ENCODE measurements at regions not wholly inside any gene's neighbourhood (a gene's known extent, or its start where the extent isn't known, plus 50 kb on each side); places are given as distances from the start of the nearest gene placed in this dataset.

GRCh38 chr6:153595903-153596302 is 443.1 kb upstream of the OPRM1 start:
- Histone ChIP-seq H2BK120ac (replicated peaks; ENCODE audit: low read depth, low read length) (no peak overlapping the region), H2AK5ac (ENCODE audit: low read depth, low read length) (no peak overlapping the region), H3K27me3 (replicated peaks in 1 of 4; ENCODE audit: control insufficient read depth in 3 of 4, extremely low read depth in 1 of 4, insufficient read depth in 3 of 4, low read length in 3 of 4) (no peaks in the 10 kb centered on the region; a peak in 1 of 7 replicates), H3K23ac (ENCODE audit: insufficient read length) (no peak overlapping the region), H3K9ac (replicated peaks in 1 of 4; ENCODE audit: extremely low read depth in 1 of 4, low read depth in 3 of 4, low read length in 3 of 4) (no peak overlapping the region), H2BK12ac (ENCODE audit: low read depth, low read length) (no peak overlapping the region), H3K9me3 (ENCODE audit: insufficient read depth in 2 of 2, low read depth in 1 of 2, low read length in 1 of 2) (no peaks in the 10 kb centered on the region), H3K14ac (ENCODE audit: insufficient read length) (no peak overlapping the region), H4K20me1 (replicated peaks in 1 of 2; ENCODE audit: control insufficient read depth in 1 of 2, insufficient read depth in 2 of 2, low read length in 2 of 2) (no peaks in the 10 kb centered on the region), H3K23me2 (ENCODE audit: low read depth, low read length) (no peaks in the 10 kb centered on the region), H3K79me2 (ENCODE audit: control insufficient read depth in 1 of 2, insufficient read depth in 2 of 2, low read length in 2 of 2) (no peaks in the 10 kb centered on the region), H4K5ac (ENCODE audit: insufficient read length, low read depth, low read length) (no peak overlapping the region), H3K56ac (replicated peaks; ENCODE audit: insufficient read length, low read depth, low read length) (no peak overlapping the region), H2AFZ (ENCODE audit: low read length) (no peak overlapping the region), H2BK5ac (ENCODE audit: low read depth, low read length) (no peak overlapping the region), H3K4me1 (replicated peaks in 1 of 4; ENCODE audit: control insufficient read depth in 3 of 4, insufficient read depth in 4 of 4, low read length in 3 of 4) (no peaks in the 10 kb centered on the region), H3K18ac (ENCODE audit: extremely low read depth, low read length) (no peak overlapping the region), H2BK20ac (ENCODE audit: low read length) (no peak overlapping the region), H3K79me1 (ENCODE audit: low read depth, low read length) (no peaks in the 10 kb centered on the region), H3K4me3 (ENCODE audit: extremely low read depth in 1 of 4, insufficient read depth in 2 of 4, low read depth in 3 of 4, low read length in 4 of 4) (no peak overlapping the region), H3K4me2 (ENCODE audit: insufficient read depth in 1 of 2, low read depth in 2 of 2, low read length in 2 of 2) (no peak overlapping the region), H3K36me3 (ENCODE audit: control insufficient read depth in 2 of 4, insufficient read depth in 4 of 4, low read length in 3 of 4) (no peaks in the 10 kb centered on the region), H2BK15ac (ENCODE audit: low read length) (no peak overlapping the region), H3K4ac (replicated peaks; ENCODE audit: insufficient read length, low read depth, low read length) (no peak overlapping the region), H4K91ac (replicated peaks; ENCODE audit: insufficient read length, low read length) (no peak overlapping the region), H4K8ac (ENCODE audit: extremely low read depth, insufficient read depth, low read length) (no peak overlapping the region), H3K27ac (ENCODE audit: low read depth, low read length) (no peak overlapping the region)
- no peak for DNase-seq (ENCODE audit: low read depth in 1 of 2, low spot score in 2 of 2)
- WGBS, 2 experiments (ENCODE audit: extremely low coverage in 1 of 2, insufficient coverage in 1 of 2, insufficient read length in 1 of 2, insufficient replicate concordance in 2 of 2, low coverage in 1 of 2, low lambda C conversion rate in 2 of 2, missing lambda C conversion rate in 1 of 2) = 93% methylated on average over 2 of the region's 2 CpGs; no CpG with 5 or more reads in 1 of the 2 experiments
- ChIA-PET POLR2A (ENCODE audit: partially characterized antibody) (no interaction called here), CTCF (ENCODE audit: partially characterized antibody) (no interaction called here)
- FAIRE-seq = no peak
- TF ChIP-seq CHD7 (IDR thresholded peaks at IDR 0.05; ENCODE audit: insufficient replicate concordance, low read length) = no peak
